T-cell (primary cell): ENCODE measurements at regions not wholly inside any gene's neighbourhood (a gene's known extent, or its start where the extent isn't known, plus 50 kb on each side); places are given as distances from the start of the nearest gene placed in this dataset.

Source experiments
- ATAC-seq, 4 experiments: fragments of 200-7000 bp in 3 of 4; fragments of 150-1000 bp in 1 of 4; cut with Tn5 transposase; replicated peaks in 1 of 4; 1 replicate in 3 of 4; 2 replicates in 1 of 4; pipeline ENCODE4 v1.10.0; 2021; ENCODE audit warnings: moderate library complexity in 3 of 4, mild to moderate bottlenecking in 2 of 4, moderate number of reproducible peaks in 1 of 4
- CTCF ChIA-PET, 2 donors: fragments of 300-600 bp; sonication (Branson Sonifier 250); formaldehyde crosslinking; loops; one replicate each; lab custom pipeline; 2022; ENCODE audit warnings: antibody characterized with exemption in 2 of 2; lab: Charles Lee
- POLR2A ChIA-PET, 2 donors: fragments of 300-600 bp; sonication (Branson Sonifier 250); formaldehyde crosslinking; loops; one replicate each; lab custom pipeline; 2022; ENCODE audit warnings: antibody characterized with exemption in 2 of 2; lab: Charles Lee
- DNase-seq, 35 experiments: peaks; one replicate each; pipeline versions ENCODE4 v3.0.0 to v3.0.0-alpha.2; 2013 to 2023
- H3K27ac ChIP-seq: one replicate; pipeline ENCODE4 v1.5.1; 2013; ENCODE audit warnings: low read length
- H3K27me3 ChIP-seq, 2 experiments: replicated peaks in 1 of 2; 1 replicate in 1 of 2; 2 replicates in 1 of 2; pipeline versions ENCODE4 v1.6.1 to v1.7.0; 2013; ENCODE audit warnings: low read length in 1 of 2, mixed read lengths in 1 of 2; ENCODE audit not compliant: control insufficient read depth in 2 of 2, insufficient read depth in 2 of 2; ENCODE audit errors: extremely low read depth in 1 of 2
- H3K36me3 ChIP-seq, 2 donors: 1 replicate in 1 of 2; 2 replicates in 1 of 2; pipeline versions ENCODE4 v1.6.1 to v1.7.0; 2013; ENCODE audit warnings: low read length in 1 of 2; ENCODE audit not compliant: control insufficient read depth in 2 of 2, insufficient read depth in 1 of 2; ENCODE audit errors: extremely low read depth in 1 of 2
- H3K4me1 ChIP-seq, 2 experiments: 1 replicate in 1 of 2; 2 replicates in 1 of 2; pipeline versions ENCODE4 v1.6.1 to v1.7.0; 2013; ENCODE audit warnings: low read length in 2 of 2, mixed read lengths in 1 of 2; ENCODE audit not compliant: insufficient read depth in 2 of 2, control insufficient read depth in 1 of 2; ENCODE audit errors: extremely low read depth in 1 of 2
- H3K4me3 ChIP-seq, 2 donors: 1 replicate in 1 of 2; 2 replicates in 1 of 2; pipeline versions ENCODE4 v1.5.1 to v1.7.0; 2013; ENCODE audit warnings: mild to moderate bottlenecking in 2 of 2, low read length in 1 of 2, moderate library complexity in 1 of 2; ENCODE audit not compliant: control insufficient read depth in 1 of 2; ENCODE audit errors: extremely low read depth in 1 of 2
- H3K9me3 ChIP-seq: 2 replicates; pipeline ENCODE4 v1.7.0; 2013
- H3K27ac Mint-ChIP-seq, 2 donors: one replicate each; pipeline ENCODE4 v1.8.0; 2020 to 2021; ENCODE audit warnings: mild to moderate bottlenecking in 2 of 2, mixed read lengths in 2 of 2
- H3K27me3 Mint-ChIP-seq, 2 donors: one replicate each; pipeline ENCODE4 v1.8.0; 2021 to 2022; ENCODE audit warnings: mixed read lengths in 2 of 2
- H3K36me3 Mint-ChIP-seq: one replicate; pipeline ENCODE4 v1.8.0; 2021; ENCODE audit warnings: mixed read lengths
- H3K4me1 Mint-ChIP-seq, 3 donors: one replicate each; pipeline ENCODE4 v1.8.0; 2020 to 2022; ENCODE audit warnings: mixed read lengths in 3 of 3, mild to moderate bottlenecking in 1 of 3
- H3K4me3 Mint-ChIP-seq, 3 donors: one replicate each; pipeline ENCODE4 v1.8.0; 2020 to 2022; ENCODE audit warnings: mild to moderate bottlenecking in 3 of 3, mixed read lengths in 3 of 3, moderate library complexity in 3 of 3
- H3K9me3 Mint-ChIP-seq, 3 donors: one replicate each; pipeline ENCODE4 v1.8.0; 2020 to 2022; ENCODE audit warnings: mixed read lengths in 3 of 3
- WGBS: methylation state at CpG from one replicate; pipeline ENCODE4 v1.1.5; 2013; ENCODE audit warnings: missing lambda C conversion rate; ENCODE audit not compliant: insufficient coverage; 5-methylcytosine and 5-hydroxymethylcytosine counted together

GRCh38 chr18:6613581-6613980, 115.9 kb upstream of the ARHGAP28 start:
- Histone ChIP-seq H3K36me3 (no peaks in the 10 kb centered on the region), H3K27me3 (no peaks in the 10 kb centered on the region), H3K9me3 (no peaks in the 10 kb centered on the region), H3K4me3 (no peak overlapping the region), H3K4me1 (no peaks in the 10 kb centered on the region), H3K27ac (no peak overlapping the region)
- POLR2A ChIA-PET = no interaction called here
- Mint-ChIP-seq H3K4me3 (no peak overlapping the region), H3K9me3 (peaks cover 6 to 17% (median 15%) of the 10 kb centered on the region in 3 donors), H3K27me3 (no peaks in the 10 kb centered on the region), H3K36me3 (no peaks in the 10 kb centered on the region), H3K4me1 (no peaks in the 10 kb centered on the region), H3K27ac (no peak overlapping the region)
- no peak for DNase-seq
- CTCF ChIA-PET = no interaction called here
- WGBS = no CpG with 5 or more reads among the region's 1 CpG
- no peak for ATAC-seq

- Histone ChIP-seq H3K4me1 (no peaks in the 10 kb centered on the region), H3K27me3 (no peaks in the 10 kb centered on the region), H3K27ac (no peak overlapping the region), H3K9me3 (no peaks in the 10 kb centered on the region), H3K4me3 (no peak overlapping the region), H3K36me3 (no peaks in the 10 kb centered on the region)
- Mint-ChIP-seq H3K36me3 (no peaks in the 10 kb centered on the region), H3K27ac (no peak overlapping the region), H3K27me3 (no peaks in the 10 kb centered on the region), H3K4me1 (no peaks in the 10 kb centered on the region), H3K9me3 (peaks cover 10 to 23% (median 15%) of the 10 kb centered on the region in 3 donors), H3K4me3 (no peak overlapping the region)
- ChIA-PET CTCF (no interaction called here), POLR2A (no interaction called here)
- DNase-seq = no peak
- WGBS = 80% methylated on average over 1 of the region's 4 CpGs
- no peak for ATAC-seq
These were observed 114.6 kb upstream of the ARHGAP28 start for GRCh38 chr18:6614952-6615351.

- H3K27me3 Mint-ChIP-seq = no peaks in the 10 kb centered on the region
- Histone ChIP-seq H3K4me1 (no peaks in the 10 kb centered on the region), H3K9me3 (no peaks in the 10 kb centered on the region), H3K27me3 (no peaks in the 10 kb centered on the region), H3K27ac (no peak overlapping the region), H3K4me3 (no peak overlapping the region), H3K36me3 (no peaks in the 10 kb centered on the region)
- H3K27ac Mint-ChIP-seq = no peak overlapping the region
- POLR2A ChIA-PET = no interaction called here
- CTCF ChIA-PET = no interaction called here
- no peak overlapping the region for H3K4me3 Mint-ChIP-seq
- DNase-seq (no peak), ATAC-seq (no peak)
- no peaks in the 10 kb centered on the region for H3K36me3 Mint-ChIP-seq
- H3K4me1 Mint-ChIP-seq = no peaks in the 10 kb centered on the region
- 0% methylated on average over 1 of the region's 4 CpGs for WGBS
- peaks cover 5 to 16% (median 10%) of the 10 kb centered on the region in 3 donors for H3K9me3 Mint-ChIP-seq
These were observed 112.5 kb upstream of the ARHGAP28 start for GRCh38 chr18:6616981-6617380.

GRCh38 chr18:6621437-6621836, 108.1 kb upstream of the ARHGAP28 start:
- WGBS = 70% methylated on average over 3 of the region's 4 CpGs
- POLR2A ChIA-PET = no interaction called here
- Histone ChIP-seq H3K27ac (no peak overlapping the region), H3K9me3 (no peaks in the 10 kb centered on the region), H3K4me3 (no peak overlapping the region), H3K36me3 (no peaks in the 10 kb centered on the region), H3K4me1 (no peaks in the 10 kb centered on the region), H3K27me3 (no peaks in the 10 kb centered on the region)
- Mint-ChIP-seq H3K36me3 (no peaks in the 10 kb centered on the region), H3K9me3 (peaks cover 5 to 9% (median 7%) of the 10 kb centered on the region in 3 donors), H3K4me3 (no peak overlapping the region), H3K27ac (no peak overlapping the region), H3K4me1 (no peaks in the 10 kb centered on the region), H3K27me3 (no peaks in the 10 kb centered on the region)
- DNase-seq (no peak), ATAC-seq (no peak)
- CTCF ChIA-PET = no interaction called here

- H3K4me3 Mint-ChIP-seq = no peak overlapping the region
- H3K27me3 ChIP-seq = no peaks in the 10 kb centered on the region
- H3K36me3 ChIP-seq = no peaks in the 10 kb centered on the region
- no peaks in the 10 kb centered on the region for H3K36me3 Mint-ChIP-seq
- 60% methylated on average over 1 of the region's 2 CpGs for WGBS
- H3K27ac ChIP-seq = no peak overlapping the region
- H3K27me3 Mint-ChIP-seq = no peaks in the 10 kb centered on the region
- H3K9me3 ChIP-seq = no peaks in the 10 kb centered on the region
- POLR2A ChIA-PET = no interaction called here
- no peak overlapping the region for H3K27ac Mint-ChIP-seq
- DNase-seq (no peak), ATAC-seq (no peak)
- H3K4me1 Mint-ChIP-seq = no peaks in the 10 kb centered on the region
- no peaks in the 10 kb centered on the region for H3K4me1 ChIP-seq
- peaks cover 0 to 9% (median 5%) of the 10 kb centered on the region in 3 donors for H3K9me3 Mint-ChIP-seq
- CTCF ChIA-PET = interaction anchor here in 1 of 2 donors (0.7 kb wide), 1 partner anchor 36 kb away, joined by 3 read pairs; no protein-coding TSS in a partner anchor
- no peak overlapping the region for H3K4me3 ChIP-seq
These were observed 106.2 kb upstream of the ARHGAP28 start for GRCh38 chr18:6623278-6623677.

GRCh38 chr18:6624271-6624660, 105.2 kb upstream of the ARHGAP28 start:
- CTCF ChIA-PET = no interaction called here
- POLR2A ChIA-PET = no interaction called here
- Mint-ChIP-seq H3K4me3 (no peak overlapping the region), H3K27ac (no peak overlapping the region), H3K4me1 (no peaks in the 10 kb centered on the region), H3K36me3 (no peaks in the 10 kb centered on the region), H3K27me3 (no peaks in the 10 kb centered on the region), H3K9me3 (no peaks in the 10 kb centered on the region)
- no peaks in the 10 kb centered on the region for H3K36me3 ChIP-seq
- no peaks in the 10 kb centered on the region for H3K4me1 ChIP-seq
- H3K27me3 ChIP-seq = no peaks in the 10 kb centered on the region
- ATAC-seq (no peak), DNase-seq (no peak)
- no peak overlapping the region for H3K27ac ChIP-seq
- no peaks in the 10 kb centered on the region for H3K9me3 ChIP-seq
- no peak overlapping the region for H3K4me3 ChIP-seq
- 38% methylated on average over 2 of the region's 5 CpGs for WGBS

GRCh38 chr18:6624661-6625311, 104.7 kb upstream of the ARHGAP28 start:
- H3K9me3 ChIP-seq = no peaks in the 10 kb centered on the region
- ChIA-PET POLR2A (no interaction called here), CTCF (no interaction called here)
- no peaks in the 10 kb centered on the region for H3K27me3 ChIP-seq
- ATAC-seq (no peak), DNase-seq (no peak)
- Mint-ChIP-seq H3K36me3 (no peaks in the 10 kb centered on the region), H3K9me3 (no peaks in the 10 kb centered on the region), H3K4me1 (no peaks in the 10 kb centered on the region), H3K4me3 (no peak overlapping the region), H3K27me3 (no peaks in the 10 kb centered on the region), H3K27ac (no peak overlapping the region)
- no peak overlapping the region for H3K4me3 ChIP-seq
- no peaks in the 10 kb centered on the region for H3K36me3 ChIP-seq
- H3K4me1 ChIP-seq = no peaks in the 10 kb centered on the region
- H3K27ac ChIP-seq = no peak overlapping the region
- WGBS = 67% methylated on average over 1 of the region's 5 CpGs
